AG10803 (cell line): ENCODE measurements at regions not wholly inside any gene's neighbourhood (a gene's known extent, or its start where the extent isn't known, plus 50 kb on each side); places are given as distances from the start of the nearest gene placed in this dataset.
"Not testable (repeated sequence)": the region's sequence is repeated elsewhere in the genome, so short reads cannot be mapped to it uniquely, and the experiment has no call there.

Source experiments
- DNase-seq: peaks from one replicate; pipeline ENCODE4 v3.0.0; 2010; ENCODE audit warnings: low read depth
- H3K4me3 ChIP-seq: 2 replicates; pipeline ENCODE4 v1.5.1; 2011; ENCODE audit warnings: mild to moderate bottlenecking, low read length, control low read depth
- CTCF ChIP-seq: conservative IDR thresholded peaks from 2 replicates; pipeline ENCODE4 v1.5.1; 2011; ENCODE audit warnings: mild to moderate bottlenecking, low read length, control low read depth, inconsistent platforms

- no peak overlapping the region for H3K4me3 ChIP-seq
- TF ChIP-seq CTCF, result no peak
- DNase-seq, result no peak
Measured at GRCh38 chr12:18882690-18883089, 144.8 kb downstream of the CAPZA3 start.

DNA sequence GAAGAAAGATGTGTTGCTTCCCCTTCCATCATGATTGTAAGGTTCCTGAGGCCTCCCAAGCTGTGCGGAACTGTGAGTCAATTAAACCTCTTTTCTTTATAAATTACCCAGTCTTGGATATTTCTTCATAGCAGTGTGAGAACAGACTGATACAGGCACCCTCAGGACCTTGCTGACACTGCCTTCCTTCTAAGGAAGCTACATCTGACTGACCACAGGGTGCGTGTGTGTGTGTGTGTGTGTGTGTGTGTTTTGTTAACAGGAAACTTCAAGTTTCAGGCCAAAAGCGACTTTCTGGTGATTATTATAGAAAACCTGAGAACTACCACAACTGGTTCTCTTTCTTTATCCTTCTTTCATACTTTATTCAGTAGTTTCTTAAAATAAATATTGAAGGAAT, 149.0 kb downstream of the CAPZA3 start:
- no peak for TF ChIP-seq CTCF
- no peak overlapping the region for H3K4me3 ChIP-seq
- DNase-seq, result peak; percentile 7

- DNase-seq, result no peak
- H3K4me3 ChIP-seq, result no peak overlapping the region
- TF ChIP-seq CTCF, result no peak
Measured at GRCh38 chr12:18887368-18887767, 149.4 kb downstream of the CAPZA3 start.

DNA sequence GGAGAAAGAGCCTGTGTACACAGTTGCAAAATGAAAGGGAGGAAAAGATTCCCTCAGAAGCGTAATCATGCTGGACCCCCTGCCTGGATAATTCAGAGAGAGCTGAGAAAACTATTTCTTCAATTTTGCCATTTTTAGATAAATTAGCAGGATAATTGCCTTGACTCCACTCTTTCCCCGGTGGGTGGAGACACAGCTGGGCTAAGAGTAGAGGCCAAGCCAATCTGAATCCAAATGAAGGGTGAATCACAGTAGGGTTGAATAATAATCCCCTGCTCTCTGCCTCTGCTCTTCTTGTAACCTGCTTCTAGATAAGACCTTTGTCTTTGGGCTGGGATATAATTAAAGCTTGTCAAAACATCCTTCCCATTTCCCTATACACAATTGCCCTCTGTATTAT, 150.1 kb downstream of the CAPZA3 start:
- no peak overlapping the region for H3K4me3 ChIP-seq
- no peak for TF ChIP-seq CTCF
- DNase-seq, result no peak

- H3K4me3 ChIP-seq, DNase-seq: not testable (repeated sequence)
Measured at GRCh38 chr12:18890621-18891020, 152.7 kb downstream of the CAPZA3 start.

DNA sequence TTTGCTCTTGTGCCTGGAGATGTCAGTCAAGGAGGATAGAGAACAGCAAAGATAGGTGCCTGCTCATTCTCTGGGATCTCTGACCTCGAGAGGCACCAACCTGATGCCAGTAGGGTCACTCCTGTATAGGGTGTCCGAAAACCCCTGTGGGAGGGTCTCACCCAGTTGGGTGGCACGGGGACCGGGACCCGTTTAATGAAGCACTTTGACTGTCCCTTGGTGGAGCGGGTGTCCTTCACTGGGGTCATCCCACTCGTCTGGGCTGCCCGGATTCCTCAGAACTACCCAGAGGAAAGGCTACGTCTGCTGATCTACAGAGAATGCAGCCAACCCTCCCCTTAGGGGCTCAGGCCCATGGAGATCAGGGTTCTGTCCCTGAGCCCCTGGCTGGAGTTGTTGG, 157.6 kb downstream of the CAPZA3 start:
- no peak for TF ChIP-seq CTCF
- H3K4me3 ChIP-seq, result no peak overlapping the region
- no peak for DNase-seq

DNA sequence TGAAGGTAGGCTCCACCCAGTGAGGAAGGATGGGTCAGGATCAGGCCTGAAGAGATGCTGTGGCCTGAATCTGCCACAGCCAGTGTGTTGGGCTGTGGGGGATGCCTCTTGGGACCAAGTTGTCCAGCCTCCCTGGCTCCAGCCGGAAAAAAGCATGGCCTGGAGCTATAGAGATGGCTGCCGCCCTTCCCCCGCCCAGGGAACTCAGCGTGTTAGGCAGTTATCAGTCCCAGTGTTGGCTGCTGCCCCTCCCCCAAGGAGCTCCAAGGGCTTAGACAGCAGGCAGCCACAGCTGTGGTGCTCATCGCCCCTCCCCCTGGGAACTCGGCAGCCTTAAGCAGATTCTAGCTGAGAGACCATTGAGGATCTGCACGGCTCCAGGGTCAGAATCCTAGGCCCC, 158.0 kb downstream of the CAPZA3 start:
- DNase-seq, result no peak
- no peak for TF ChIP-seq CTCF
- H3K4me3 ChIP-seq, result no peak overlapping the region

GRCh38 chr12:18897823-18898222, 159.9 kb downstream of the CAPZA3 start:
- no peak for TF ChIP-seq CTCF
- DNase-seq, result no peak
- H3K4me3 ChIP-seq, result no peak overlapping the region
